Hypothalamus (tissue), 51 donors: ENCODE measurements at regions not wholly inside any gene's neighbourhood (a gene's known extent, or its start where the extent isn't known, plus 50 kb on each side); places are given as distances from the start of the nearest gene placed in this dataset.
A peak's percentile ranks its signal among the peaks of the same experiment; 100 is the strongest.
"Not testable (repeated sequence)": the region's sequence is repeated elsewhere in the genome, so short reads cannot be mapped to it uniquely, and the experiment has no call there.

ENCODE experiments used
- DNase-seq, 51 donors: peaks; one replicate each; lab custom pipeline; 2025; lab: John Stamatoyannopoulos, UW

DNA sequence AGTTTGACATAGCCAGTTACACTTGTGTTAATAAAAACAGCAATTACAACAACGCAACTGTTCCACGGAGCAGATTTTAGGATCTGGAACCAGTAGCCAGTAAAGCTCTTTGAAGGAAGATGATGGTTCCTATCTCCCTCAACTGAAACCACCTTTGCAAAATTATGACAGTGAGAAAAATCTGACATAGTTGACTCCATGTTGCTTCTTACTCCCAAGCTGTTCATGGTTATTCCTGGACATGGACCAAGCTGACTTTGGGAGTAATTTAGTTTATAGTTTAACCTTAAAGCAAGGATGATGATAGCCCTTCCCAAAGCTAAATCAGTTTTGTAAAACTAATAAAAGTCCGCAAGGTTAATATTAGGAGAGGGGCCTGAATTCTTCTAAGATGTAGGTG, 518.0 kb upstream of the ZP4 start:
- DNase-seq, result no peak

- peak in 3 of 51 donors; percentile 13 to 50 (median 41) for DNase-seq
Measured at GRCh38 chr1:238406098-238406860, 515.6 kb upstream of the ZP4 start.

GRCh38 chr1:238404921-238405320, 514.2 kb upstream of the ZP4 start:
- no peak for DNase-seq

- DNase-seq, result no peak
Measured at GRCh38 chr1:238404481-238404880, 513.8 kb upstream of the ZP4 start.

DNA sequence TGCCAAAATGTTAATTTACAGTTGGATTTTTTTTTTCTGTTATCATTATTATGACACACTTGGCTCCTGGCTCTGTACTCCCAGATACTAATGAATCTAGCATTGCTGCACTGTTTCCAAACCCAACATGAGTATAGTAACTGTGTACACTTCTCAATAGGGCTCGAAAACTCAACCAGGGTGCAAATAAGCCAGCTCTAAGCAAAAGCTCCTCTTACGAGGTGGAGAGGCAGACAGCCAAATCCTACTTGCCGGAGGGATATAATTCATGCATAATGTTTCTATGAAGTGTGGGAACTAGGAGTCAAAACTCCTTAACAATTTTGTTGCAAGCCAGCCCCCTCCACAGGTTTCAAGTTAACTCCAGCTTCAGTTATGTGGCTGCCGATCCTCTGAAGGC, 510.4 kb upstream of the ZP4 start:
- peak in 1 of 51 donors; percentile 38 for DNase-seq

GRCh38 chr1:238399558-238399957, 508.8 kb upstream of the ZP4 start:
- DNase-seq, result no peak

- no peak for DNase-seq
Measured at GRCh38 chr1:238396140-238396539, 505.4 kb upstream of the ZP4 start.

GRCh38 chr1:238384381-238384780, 493.7 kb upstream of the ZP4 start:
- no peak for DNase-seq

DNA sequence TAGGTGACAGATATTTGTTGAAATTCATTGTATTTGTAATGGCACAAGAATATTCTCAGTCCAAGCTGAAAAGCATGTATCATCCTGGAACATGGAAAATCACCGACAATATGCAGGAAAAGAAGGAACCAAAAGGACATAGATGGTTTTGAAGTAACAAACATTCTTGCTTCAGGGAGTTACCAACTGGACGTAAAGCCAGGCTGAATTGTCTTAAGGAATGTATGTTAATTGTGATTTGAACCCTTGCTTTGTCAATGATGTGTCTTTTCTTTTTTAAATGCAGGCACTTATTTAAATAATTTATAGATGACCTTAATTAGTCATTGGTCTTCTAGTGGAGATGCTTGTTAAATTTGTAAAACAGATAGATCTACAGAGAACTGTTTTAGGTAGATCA, 489.4 kb upstream of the ZP4 start:
- DNase-seq, result no peak

DNA sequence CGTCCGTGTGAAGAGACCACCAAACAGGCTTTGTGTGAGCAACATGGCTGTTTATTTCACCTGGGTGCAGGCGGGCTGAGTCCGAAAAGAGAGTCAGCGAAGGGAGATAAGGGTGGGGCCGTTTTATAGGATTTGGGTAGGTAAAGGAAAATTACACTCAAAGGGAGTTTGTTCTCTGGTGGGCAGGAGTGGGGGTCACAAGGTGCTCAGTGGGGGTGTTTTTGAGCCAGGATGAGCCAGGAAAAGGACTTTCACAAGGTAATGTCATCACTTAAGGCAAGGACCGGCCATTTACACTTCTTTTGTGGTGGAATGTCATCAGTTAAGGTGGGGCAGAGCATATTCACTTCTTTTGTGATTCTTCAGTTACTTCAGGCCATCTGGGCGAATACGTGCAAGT, 488.7 kb upstream of the ZP4 start:
- DNase-seq, result not testable (repeated sequence)

DNA sequence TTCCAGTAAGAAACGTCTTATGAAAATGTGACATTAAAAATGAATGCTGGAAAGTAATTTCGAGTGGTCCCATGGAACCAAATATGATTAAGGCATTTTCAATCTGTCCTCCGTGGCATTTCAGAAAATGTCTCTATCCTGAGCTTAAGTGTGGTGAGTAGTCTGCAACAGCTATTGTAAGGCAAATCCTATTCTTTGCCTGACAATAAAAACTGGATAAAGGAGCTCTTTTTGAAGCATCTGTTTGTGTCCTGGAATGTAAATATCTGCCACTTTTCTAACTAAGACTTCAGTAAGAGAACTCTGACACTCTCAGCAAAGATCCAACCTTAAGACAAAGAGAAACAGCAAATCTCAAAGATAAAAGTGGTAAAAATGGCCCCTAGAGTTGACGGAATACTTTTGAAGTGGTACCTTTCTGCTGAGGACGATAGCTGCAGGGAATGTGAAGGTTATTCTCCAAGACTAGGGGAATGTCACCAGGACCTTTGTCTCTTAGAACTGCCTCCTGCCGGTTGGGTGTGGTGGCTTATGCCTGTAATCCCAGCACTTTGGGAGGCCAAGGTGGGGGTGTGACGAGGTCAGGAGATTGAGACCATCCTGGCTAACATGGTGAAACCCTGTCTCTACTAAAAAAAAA, 486.7 kb upstream of the ZP4 start:
- DNase-seq, result no peak

DNA sequence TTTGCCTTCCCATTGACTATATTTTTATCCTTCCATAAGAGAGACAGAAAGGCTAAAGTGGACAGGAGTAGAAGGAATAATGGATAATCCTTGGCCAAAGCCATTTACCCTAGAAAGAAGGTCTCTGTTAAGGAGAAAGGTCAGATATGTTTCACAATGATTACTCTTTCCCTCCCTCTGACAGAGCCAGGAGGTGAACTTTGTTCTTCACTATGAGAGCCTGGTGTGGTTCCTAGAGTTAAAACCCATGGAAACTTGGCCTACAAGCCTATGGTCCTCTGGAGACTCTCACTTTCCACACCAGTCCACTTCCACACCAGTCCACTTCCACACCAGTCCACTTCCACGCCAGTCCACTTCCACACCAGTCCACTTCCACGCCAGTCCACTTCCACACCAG, 479.9 kb upstream of the ZP4 start:
- no peak for DNase-seq

GRCh38 chr1:238364214-238364892, 473.6 kb upstream of the ZP4 start:
- DNase-seq, result no peak

DNA sequence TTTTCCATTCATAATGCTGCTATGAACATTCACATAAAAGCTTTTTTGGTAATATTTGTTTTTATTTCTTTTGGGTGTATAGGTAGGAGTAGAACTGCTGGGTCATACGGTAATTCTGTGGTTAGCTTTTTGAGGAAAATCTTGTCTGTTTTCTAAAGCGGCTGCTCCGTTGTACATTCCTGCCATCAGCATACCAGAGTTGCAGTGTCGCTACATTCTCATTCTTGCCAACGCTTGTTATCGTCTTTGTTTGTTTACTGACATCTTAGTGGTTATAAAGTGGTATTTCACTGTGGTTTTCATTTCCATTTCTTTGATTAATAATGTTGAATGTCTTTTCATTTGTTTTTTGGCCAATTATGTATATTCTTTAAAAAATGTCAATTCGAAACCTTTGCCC, 469.8 kb upstream of the ZP4 start:
- no peak for DNase-seq

DNA sequence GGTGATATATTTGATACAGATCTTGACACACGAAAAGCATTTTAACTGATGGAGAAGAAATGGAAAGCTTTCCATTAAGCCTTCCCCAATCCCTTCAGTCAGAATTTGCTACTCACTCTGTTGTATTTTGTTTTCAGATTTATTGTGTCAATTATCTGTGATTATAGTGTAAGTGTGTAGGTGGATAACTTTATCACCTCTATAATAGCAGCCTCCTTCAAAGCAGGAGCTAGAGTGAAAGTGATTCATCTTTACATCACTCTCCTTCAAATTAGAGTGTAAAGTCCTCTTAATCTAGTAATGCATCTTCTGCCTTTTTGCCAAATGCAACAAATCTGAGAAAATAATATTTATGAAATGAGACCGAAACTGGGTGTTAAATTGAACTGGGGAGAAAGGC, 459.7 kb upstream of the ZP4 start:
- DNase-seq, result no peak

GRCh38 chr1:238346340-238346739, 455.6 kb upstream of the ZP4 start:
- DNase-seq, result no peak

DNA sequence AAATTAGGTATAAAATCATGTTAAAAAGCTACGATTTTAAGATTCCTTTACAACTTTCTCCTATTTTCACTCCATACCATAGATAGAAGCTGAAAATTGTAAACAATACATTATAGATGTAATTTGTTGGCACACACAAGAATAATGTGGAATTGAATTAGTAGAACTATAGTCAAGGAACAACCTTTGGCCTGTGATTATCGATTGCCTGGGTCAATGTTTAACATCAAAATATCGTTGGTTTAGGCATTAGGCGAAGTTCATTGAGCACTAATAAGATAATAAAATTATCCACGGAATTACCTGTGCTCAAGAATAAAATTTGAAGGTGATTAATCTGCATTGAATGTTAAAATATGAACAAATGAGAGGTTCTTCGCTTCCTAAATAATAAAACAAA, 455.1 kb upstream of the ZP4 start:
- no peak for DNase-seq

GRCh38 chr1:238343852-238344251, 453.1 kb upstream of the ZP4 start:
- no peak for DNase-seq

- no peak for DNase-seq
Measured at GRCh38 chr1:238341395-238341794, 450.7 kb upstream of the ZP4 start.

DNA sequence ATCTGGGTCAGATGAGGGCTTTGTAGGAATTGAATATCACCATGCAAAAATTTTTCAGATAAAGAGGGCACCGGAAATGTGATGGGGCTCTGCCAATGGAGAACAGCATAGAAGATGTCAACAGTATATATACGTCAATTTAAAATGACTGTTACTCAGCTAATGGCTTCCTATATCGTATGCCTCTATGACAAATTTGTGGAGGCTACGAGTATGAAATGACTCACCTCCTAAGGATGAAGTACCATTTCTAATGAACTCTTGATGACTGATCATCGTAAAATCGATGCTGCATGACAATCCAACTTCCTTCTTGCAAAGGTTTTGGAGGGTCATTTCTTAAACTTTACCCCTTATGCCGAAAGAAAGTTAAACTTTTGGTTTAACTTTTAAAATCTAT, 450.3 kb upstream of the ZP4 start:
- DNase-seq, result no peak

DNA sequence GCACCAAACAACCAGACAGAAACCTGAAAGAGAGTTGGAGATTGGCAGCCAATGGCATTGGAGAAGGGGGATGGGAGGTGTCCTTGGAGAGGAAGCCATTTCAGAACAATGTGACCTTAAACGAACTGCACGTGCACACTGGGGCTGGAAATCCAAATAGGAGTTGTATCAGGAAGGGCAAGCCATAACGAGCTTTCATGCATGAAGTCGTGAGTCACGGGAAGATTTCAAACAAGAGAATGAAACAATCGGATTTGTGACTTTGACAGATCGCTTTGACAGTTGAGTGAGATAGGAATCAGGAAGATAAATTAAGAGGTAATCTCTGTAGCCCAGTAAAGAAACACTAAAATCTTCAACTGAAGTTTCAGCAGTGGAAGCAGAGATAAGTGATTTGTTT, 445.8 kb upstream of the ZP4 start:
- DNase-seq, result no peak

DNA sequence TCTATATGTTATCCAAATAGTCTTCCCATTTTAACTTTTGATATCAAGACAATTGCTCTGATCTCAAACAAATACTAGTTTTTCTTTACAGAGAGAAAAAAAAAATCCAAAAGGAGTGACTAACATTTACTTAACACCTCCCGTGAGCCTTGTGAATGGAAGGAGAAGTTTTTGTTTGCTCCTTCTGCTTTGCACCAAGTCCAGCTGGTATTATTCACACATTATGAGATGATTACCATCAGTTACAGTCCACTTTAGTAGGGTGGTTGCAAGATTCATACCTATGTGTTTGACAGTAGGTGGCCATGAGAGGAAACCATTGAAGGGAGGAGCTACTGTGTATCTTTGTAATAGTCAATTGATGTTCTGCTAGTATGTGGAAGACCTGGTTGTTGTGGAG, 443.4 kb upstream of the ZP4 start:
- DNase-seq, result no peak
